Fibroblast of lung (primary cell): ENCODE measurements at regions not wholly inside any gene's neighbourhood (a gene's known extent, or its start where the extent isn't known, plus 50 kb on each side); places are given as distances from the start of the nearest gene placed in this dataset.

Experiments
- DNase-seq, 2 donors: peaks; one replicate each; pipeline versions ENCODE4 v3.0.0 to v3.0.0-alpha.2; 2010; ENCODE audit warnings: low read depth in 2 of 2
- H2AFZ ChIP-seq: 2 replicates; pipeline ENCODE4 v1.5.1; 2012; ENCODE audit warnings: low read length, control low read depth, inconsistent platforms
- H3K27ac ChIP-seq: 2 replicates; pipeline ENCODE4 v1.5.1; 2011; ENCODE audit warnings: low read length, control low read depth; ENCODE audit not compliant: insufficient read depth
- H3K27me3 ChIP-seq: 2 replicates; pipeline ENCODE4 v1.5.1; 2011; ENCODE audit warnings: mild to moderate bottlenecking, low read length; ENCODE audit not compliant: control insufficient read depth, insufficient read depth
- H3K36me3 ChIP-seq: 2 replicates; pipeline ENCODE4 v1.5.1; 2011; ENCODE audit warnings: low read length; ENCODE audit not compliant: control insufficient read depth, insufficient read depth
- H3K4me1 ChIP-seq: 2 replicates; pipeline ENCODE4 v1.5.1; 2011; ENCODE audit warnings: low read length; ENCODE audit not compliant: control insufficient read depth, insufficient read depth; ENCODE audit errors: extremely low read depth
- H3K4me2 ChIP-seq: 2 replicates; pipeline ENCODE4 v1.5.1; 2011; ENCODE audit warnings: low read length, control low read depth; ENCODE audit not compliant: insufficient read depth; ENCODE audit errors: extremely low read depth
- H3K4me3 ChIP-seq, 4 experiments: fragments of 200-600 bp in 1 of 4; sonication (generic) in 1 of 4; replicated peaks in 1 of 4; 2 replicates each; pipeline ENCODE4 v1.5.1; 2011 to 2016; ENCODE audit warnings: low read length in 4 of 4, low read depth in 3 of 4, mild to moderate bottlenecking in 3 of 4, control low read depth in 2 of 4, inconsistent platforms in 1 of 4, mixed read lengths in 1 of 4; ENCODE audit not compliant: insufficient read depth in 1 of 4; ENCODE audit errors: control extremely low read depth in 1 of 4
- H3K79me2 ChIP-seq: 2 replicates; pipeline ENCODE4 v1.5.1; 2012; ENCODE audit warnings: mild to moderate bottlenecking, low read length, inconsistent platforms; ENCODE audit not compliant: control insufficient read depth, insufficient read depth
- H3K9ac ChIP-seq: 2 replicates; pipeline ENCODE4 v1.5.1; 2011; ENCODE audit warnings: mild to moderate bottlenecking, low read length, control low read depth; ENCODE audit not compliant: insufficient read depth
- H3K9me3 ChIP-seq: 2 replicates; pipeline ENCODE4 v1.5.1; 2012; ENCODE audit warnings: low read depth, low read length; ENCODE audit not compliant: control insufficient read depth, insufficient read depth
- H4K20me1 ChIP-seq: 2 replicates; pipeline ENCODE4 v1.5.1; 2011; ENCODE audit warnings: low read length; ENCODE audit not compliant: control insufficient read depth, insufficient read depth; ENCODE audit errors: extremely low read depth
- EZH2 ChIP-seq: IDR thresholded peaks from 2 replicates; pipeline ENCODE4 v1.5.1; 2012; ENCODE audit warnings: low read length, control low read depth, mild to moderate bottlenecking; ENCODE audit errors: missing control alignments
- TF ChIP-seq, protein P1 (sequence below), 2 donors: IDR thresholded peaks in 1 of 2; conservative IDR thresholded peaks in 1 of 2; 1 replicate in 1 of 2; 2 replicates in 1 of 2; pipeline ENCODE4 v1.5.1; 2011 to 2012; ENCODE audit warnings: low read length in 2 of 2, control low read depth in 1 of 2, inconsistent platforms in 1 of 2, low read depth in 1 of 2, mild to moderate bottlenecking in 1 of 2

GRCh38 chr10:9745158-9745557 lies 1272.5 kb upstream of the CELF2 start:
- DNase-seq: no peak
- H2AFZ ChIP-seq: no peak overlapping the region
- no peaks in the 10 kb centered on the region for H3K36me3 ChIP-seq
- no peak overlapping the region for H3K9ac ChIP-seq
- H3K4me2 ChIP-seq: no peak overlapping the region
- H3K27me3 ChIP-seq: no peaks in the 10 kb centered on the region
- no peak overlapping the region for H3K4me3 ChIP-seq
- no peaks in the 10 kb centered on the region for H3K4me1 ChIP-seq
- no peak for TF ChIP-seq EZH2
- TF ChIP-seq, protein P1, sequence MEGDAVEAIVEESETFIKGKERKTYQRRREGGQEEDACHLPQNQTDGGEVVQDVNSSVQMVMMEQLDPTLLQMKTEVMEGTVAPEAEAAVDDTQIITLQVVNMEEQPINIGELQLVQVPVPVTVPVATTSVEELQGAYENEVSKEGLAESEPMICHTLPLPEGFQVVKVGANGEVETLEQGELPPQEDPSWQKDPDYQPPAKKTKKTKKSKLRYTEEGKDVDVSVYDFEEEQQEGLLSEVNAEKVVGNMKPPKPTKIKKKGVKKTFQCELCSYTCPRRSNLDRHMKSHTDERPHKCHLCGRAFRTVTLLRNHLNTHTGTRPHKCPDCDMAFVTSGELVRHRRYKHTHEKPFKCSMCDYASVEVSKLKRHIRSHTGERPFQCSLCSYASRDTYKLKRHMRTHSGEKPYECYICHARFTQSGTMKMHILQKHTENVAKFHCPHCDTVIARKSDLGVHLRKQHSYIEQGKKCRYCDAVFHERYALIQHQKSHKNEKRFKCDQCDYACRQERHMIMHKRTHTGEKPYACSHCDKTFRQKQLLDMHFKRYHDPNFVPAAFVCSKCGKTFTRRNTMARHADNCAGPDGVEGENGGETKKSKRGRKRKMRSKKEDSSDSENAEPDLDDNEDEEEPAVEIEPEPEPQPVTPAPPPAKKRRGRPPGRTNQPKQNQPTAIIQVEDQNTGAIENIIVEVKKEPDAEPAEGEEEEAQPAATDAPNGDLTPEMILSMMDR (conservative IDR thresholded peaks at IDR 0.05 in 1 of 2, IDR thresholded peaks at IDR 0.05 in 1 of 2; ENCODE audit: low read depth in 1 of 2, low read length in 2 of 2): no peak
- no peaks in the 10 kb centered on the region for H3K79me2 ChIP-seq
- H3K27ac ChIP-seq: no peak overlapping the region
- no peaks in the 10 kb centered on the region for H4K20me1 ChIP-seq
- no peaks in the 10 kb centered on the region for H3K9me3 ChIP-seq

DNA sequence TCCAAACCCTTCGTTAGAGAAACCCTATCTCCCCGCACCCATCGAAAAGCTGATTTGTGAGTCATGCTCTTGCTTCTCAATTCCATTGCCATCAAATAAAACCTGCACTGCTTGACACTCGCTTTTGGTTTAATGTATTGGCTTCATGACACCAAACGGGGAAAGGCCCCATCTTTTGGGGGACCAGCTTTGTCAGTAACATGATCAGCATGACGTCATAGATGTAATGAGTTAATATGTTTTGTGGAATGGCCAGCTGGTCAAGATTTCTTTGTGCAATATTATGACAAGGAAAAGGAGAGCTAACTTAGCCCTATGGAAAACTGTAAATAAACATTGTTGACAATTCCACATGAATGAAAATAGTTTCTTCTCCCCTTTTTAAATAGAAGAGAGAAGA lies 1260.5 kb upstream of the CELF2 start:
- TF ChIP-seq EZH2: no peak
- TF ChIP-seq, protein P1 (conservative IDR thresholded peaks at IDR 0.05 in 1 of 2, IDR thresholded peaks at IDR 0.05 in 1 of 2; ENCODE audit: low read depth in 1 of 2, low read length in 2 of 2): no peak
- Histone ChIP-seq H2AFZ (no peak overlapping the region), H3K9ac (no peak overlapping the region), H3K36me3 (no peaks in the 10 kb centered on the region), H3K9me3 (no peaks in the 10 kb centered on the region), H3K27ac (no peak overlapping the region), H3K4me1 (no peaks in the 10 kb centered on the region), H3K27me3 (no peaks in the 10 kb centered on the region), H3K4me2 (no peak overlapping the region), H3K79me2 (no peaks in the 10 kb centered on the region), H3K4me3 (no peak overlapping the region), H4K20me1 (no peaks in the 10 kb centered on the region)
- DNase-seq: peak in 1 of 2 donors; percentile 4

- Histone ChIP-seq H3K9ac (no peak overlapping the region), H3K36me3 (no peaks in the 10 kb centered on the region)
These were observed 1258.1 kb upstream of the CELF2 start for GRCh38 chr10:9759596-9759995.

More at GRCh38 chr10:9759596-9759995, 1258.1 kb upstream of the CELF2 start:
- H3K9me3 ChIP-seq: no peaks in the 10 kb centered on the region
- peaks cover 4% of the 10 kb centered on the region for H3K4me1 ChIP-seq
- no peak overlapping the region for H3K27ac ChIP-seq
- no peak overlapping the region for H2AFZ ChIP-seq
- H4K20me1 ChIP-seq: no peaks in the 10 kb centered on the region
- TF ChIP-seq EZH2: no peak
- TF ChIP-seq, protein P1 (conservative IDR thresholded peaks at IDR 0.05 in 1 of 2, IDR thresholded peaks at IDR 0.05 in 1 of 2; ENCODE audit: low read depth in 1 of 2, low read length in 2 of 2): no peak
- no peak for DNase-seq
- H3K4me2 ChIP-seq: no peak overlapping the region
- H3K79me2 ChIP-seq: no peaks in the 10 kb centered on the region
- no peaks in the 10 kb centered on the region for H3K27me3 ChIP-seq
- no peak overlapping the region for H3K4me3 ChIP-seq
